ENCODE measurements at regions not wholly inside any gene's neighbourhood (a gene's known extent, or its start where the extent isn't known, plus 50 kb on each side); places are given as distances from the start of the nearest gene placed in this dataset.

GRCh38 chr6:56869346-56869745 lies 85.6 kb upstream of the BEND6 start:
- Histone ChIP-seq H3K36me3 (ENCODE audit: control insufficient read depth in 1 of 2, insufficient read depth in 2 of 2, low read length in 1 of 2) (no peaks in the 10 kb centered on the region), H3K4me3 (ENCODE audit: low read length in 2 of 2) (no peak overlapping the region), H3K4me1 (ENCODE audit: control insufficient read depth in 1 of 2, insufficient read depth in 2 of 2, low read length in 2 of 2) (no peaks in the 10 kb centered on the region), H3K27me3 (ENCODE audit: control insufficient read depth in 1 of 2, insufficient read depth in 2 of 2, low read length in 1 of 2) (no peaks in the 10 kb centered on the region), H3K9me3 (ENCODE audit: control insufficient read depth, low read length) (no peaks in the 10 kb centered on the region), H3K27ac (ENCODE audit: low read depth in 1 of 2, low read length in 2 of 2) (no peak overlapping the region)
- 82 to 92% methylated on average over 2 of the region's 2 CpGs for WGBS, 2 donors
- DNase-seq, result no peak
- intact Hi-C loops (cut with DNase I), result loop anchor here in 1 of 2 donors (10.0 kb wide), 1 partner anchor 505 kb away; no protein-coding TSS in a partner anchor
- no peak for ATAC-seq (ENCODE audit: low FRiP score)

DNA sequence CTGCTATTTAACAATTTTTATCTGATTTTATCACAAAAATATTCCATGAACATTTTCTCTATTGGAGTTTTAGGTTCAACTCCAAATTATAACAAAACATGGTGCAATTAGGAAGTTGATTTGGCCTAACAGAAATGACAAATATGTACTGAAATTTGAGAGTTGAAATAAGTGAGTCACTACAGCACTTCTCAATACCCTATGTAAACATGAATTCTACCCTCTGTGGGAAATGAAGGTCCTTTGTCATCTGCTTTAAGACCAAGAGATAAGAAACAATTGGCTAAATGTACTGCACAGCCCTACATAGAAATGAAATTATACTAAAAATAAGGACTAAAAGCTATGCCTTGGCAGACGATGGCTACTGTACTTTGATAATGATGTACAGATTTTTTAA lies 86.2 kb upstream of the BEND6 start:
- whole genome bisulfite sequencing, 2 donors, result 74 to 84% methylated on average over 1 of the region's 1 CpG
- no peak for ATAC-seq (ENCODE audit: low FRiP score)

DNA sequence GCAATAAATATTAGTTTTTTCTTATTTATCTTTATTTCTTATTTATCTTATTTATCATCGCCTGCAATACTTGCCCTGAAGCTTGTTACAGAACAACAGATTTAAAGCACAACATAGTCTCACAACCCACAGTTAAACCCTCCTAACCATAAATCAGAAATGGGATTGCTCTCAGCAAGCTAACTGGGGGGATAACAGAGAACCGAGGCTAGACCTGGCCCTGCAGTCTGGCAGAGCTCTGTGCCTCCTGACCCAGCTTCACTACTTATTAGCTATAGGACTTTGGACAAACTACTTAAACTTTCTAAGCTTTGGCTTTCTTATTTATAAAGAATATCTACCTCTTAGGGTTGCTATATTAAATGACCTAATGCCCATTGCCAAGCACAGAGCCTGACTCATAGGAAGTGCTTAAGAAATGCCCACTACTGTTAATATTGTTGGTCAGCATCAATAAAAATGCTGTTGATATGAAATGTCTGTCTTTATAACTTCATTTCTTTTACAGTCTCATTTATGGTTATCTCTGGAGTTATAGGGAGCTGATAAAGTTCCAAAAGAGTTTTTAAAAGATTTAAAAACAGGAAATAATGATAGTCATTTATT lies 87.9 kb upstream of the BEND6 start:
- ATAC-seq (ENCODE audit: low FRiP score), result no peak
- Histone ChIP-seq H3K27me3 (ENCODE audit: control insufficient read depth in 1 of 2, insufficient read depth in 2 of 2, low read length in 1 of 2) (no peaks in the 10 kb centered on the region), H3K4me1 (ENCODE audit: control insufficient read depth in 1 of 2, insufficient read depth in 2 of 2, low read length in 2 of 2) (peaks cover 0 to 4% of the 10 kb centered on the region in 2 donors), H3K27ac (ENCODE audit: low read depth in 1 of 2, low read length in 2 of 2) (no peak overlapping the region), H3K36me3 (ENCODE audit: control insufficient read depth in 1 of 2, insufficient read depth in 2 of 2, low read length in 1 of 2) (no peaks in the 10 kb centered on the region), H3K4me3 (ENCODE audit: low read length in 2 of 2) (no peak overlapping the region), H3K9me3 (ENCODE audit: control insufficient read depth, low read length) (no peaks in the 10 kb centered on the region)
- intact Hi-C loops (cut with DNase I), result loop anchor here in 1 of 2 donors (10.0 kb wide), 1 partner anchor 502 kb away; no protein-coding TSS in a partner anchor
- DNase-seq, result no peak
- 85 to 90% methylated on average over 2 of the region's 2 CpGs for WGBS, 2 donors

More for the DNA sequence above, 86.2 kb upstream of the BEND6 start:
- Histone ChIP-seq H3K36me3 (ENCODE audit: control insufficient read depth in 1 of 2, insufficient read depth in 2 of 2, low read length in 1 of 2) (no peaks in the 10 kb centered on the region), H3K9me3 (ENCODE audit: control insufficient read depth, low read length) (no peaks in the 10 kb centered on the region), H3K27me3 (ENCODE audit: control insufficient read depth in 1 of 2, insufficient read depth in 2 of 2, low read length in 1 of 2) (no peaks in the 10 kb centered on the region), H3K4me3 (ENCODE audit: low read length in 2 of 2) (no peak overlapping the region), H3K4me1 (ENCODE audit: control insufficient read depth in 1 of 2, insufficient read depth in 2 of 2, low read length in 2 of 2) (no peaks in the 10 kb centered on the region), H3K27ac (ENCODE audit: low read depth in 1 of 2, low read length in 2 of 2) (no peak overlapping the region)
- intact Hi-C loops (cut with DNase I), result loop anchor here in 1 of 2 donors (10.0 kb wide), 1 partner anchor 504 kb away; no protein-coding TSS in a partner anchor
- no peak for DNase-seq

DNA sequence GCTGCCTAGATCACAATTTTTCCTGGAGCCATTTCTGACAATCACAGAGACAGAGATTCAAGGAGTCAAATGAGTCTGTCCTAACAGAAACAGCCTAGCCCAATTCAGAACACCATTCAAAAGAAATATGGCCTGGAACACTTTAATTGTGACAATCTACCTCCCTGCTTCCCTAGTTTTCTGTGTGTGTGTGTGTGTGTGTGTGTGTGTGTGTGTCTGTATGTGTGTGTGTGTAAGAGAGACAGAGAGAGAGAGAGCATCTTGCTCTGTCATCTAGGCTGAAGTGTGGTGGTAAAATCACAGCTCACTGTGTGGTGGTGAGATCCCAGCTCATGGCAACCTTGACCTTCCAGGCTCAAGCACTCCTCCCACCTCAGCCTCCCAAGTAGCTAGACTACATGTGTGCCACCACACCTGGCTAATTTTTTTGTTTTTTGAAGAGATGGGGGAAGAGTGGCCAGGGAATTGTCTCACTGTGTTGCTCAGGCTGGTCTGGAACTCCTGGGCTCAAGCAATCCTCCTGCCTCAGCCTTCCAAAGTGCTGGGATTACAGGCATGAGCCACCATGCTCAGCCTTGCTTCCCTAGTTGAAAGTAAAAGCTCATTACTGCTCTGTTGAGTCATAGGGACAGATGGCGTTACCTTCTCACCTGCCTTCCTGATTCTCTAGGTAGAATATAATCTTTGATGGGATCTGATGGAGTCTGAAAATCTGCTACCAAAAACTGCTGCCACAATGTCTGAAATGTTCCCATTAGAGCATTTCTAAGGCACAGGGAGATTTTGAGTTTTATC lies 89.6 kb upstream of the BEND6 start:
- intact Hi-C loops (cut with DNase I), result loop anchor here in 1 of 2 donors (10.0 kb wide), 1 partner anchor 500 kb away; no protein-coding TSS in a partner anchor
- no peaks in the 10 kb centered on the region for H3K9me3 ChIP-seq (ENCODE audit: control insufficient read depth, low read length)
- ATAC-seq (ENCODE audit: low FRiP score) (no peak), DNase-seq (no peak)
- H3K4me3 ChIP-seq (ENCODE audit: low read length in 2 of 2), result no peak overlapping the region
- no peaks in the 10 kb centered on the region for H3K27me3 ChIP-seq (ENCODE audit: control insufficient read depth in 1 of 2, insufficient read depth in 2 of 2, low read length in 1 of 2)
- H3K4me1 ChIP-seq (ENCODE audit: control insufficient read depth in 1 of 2, insufficient read depth in 2 of 2, low read length in 2 of 2), result peaks cover 0 to 4% of the 10 kb centered on the region in 2 donors
- H3K36me3 ChIP-seq (ENCODE audit: control insufficient read depth in 1 of 2, insufficient read depth in 2 of 2, low read length in 1 of 2), result no peaks in the 10 kb centered on the region
- H3K27ac ChIP-seq (ENCODE audit: low read depth in 1 of 2, low read length in 2 of 2), result no peak overlapping the region
- 96 to 100% methylated on average over 1 of the region's 1 CpG for WGBS, 2 donors

GRCh38 chr6:56864171-56864616 lies 90.7 kb upstream of the BEND6 start:
- Histone ChIP-seq H3K27me3 (ENCODE audit: control insufficient read depth in 1 of 2, insufficient read depth in 2 of 2, low read length in 1 of 2) (no peaks in the 10 kb centered on the region), H3K4me1 (ENCODE audit: control insufficient read depth in 1 of 2, insufficient read depth in 2 of 2, low read length in 2 of 2) (peaks cover 0 to 4% of the 10 kb centered on the region in 2 donors), H3K36me3 (ENCODE audit: control insufficient read depth in 1 of 2, insufficient read depth in 2 of 2, low read length in 1 of 2) (no peaks in the 10 kb centered on the region), H3K27ac (ENCODE audit: low read depth in 1 of 2, low read length in 2 of 2) (no peak overlapping the region), H3K9me3 (ENCODE audit: control insufficient read depth, low read length) (no peaks in the 10 kb centered on the region), H3K4me3 (ENCODE audit: low read length in 2 of 2) (no peak overlapping the region)
- DNase-seq (no peak), ATAC-seq (ENCODE audit: low FRiP score) (no peak)
- intact Hi-C loops (cut with DNase I), result loop anchor here in 1 of 2 donors (10.0 kb wide), 1 partner anchor 499 kb away; no protein-coding TSS in a partner anchor
- 91 to 93% methylated on average over 1 of the region's 1 CpG for WGBS, 2 donors

GRCh38 chr6:56863366-56863765 lies 91.5 kb upstream of the BEND6 start:
- ATAC-seq (ENCODE audit: low FRiP score) (peak; percentile 66), DNase-seq (no peak)
- Histone ChIP-seq H3K4me3 (ENCODE audit: low read length in 2 of 2) (no peak overlapping the region), H3K27me3 (ENCODE audit: control insufficient read depth in 1 of 2, insufficient read depth in 2 of 2, low read length in 1 of 2) (no peaks in the 10 kb centered on the region), H3K9me3 (ENCODE audit: control insufficient read depth, low read length) (no peaks in the 10 kb centered on the region), H3K36me3 (ENCODE audit: control insufficient read depth in 1 of 2, insufficient read depth in 2 of 2, low read length in 1 of 2) (no peaks in the 10 kb centered on the region), H3K27ac (ENCODE audit: low read depth in 1 of 2, low read length in 2 of 2) (no peak overlapping the region), H3K4me1 (ENCODE audit: control insufficient read depth in 1 of 2, insufficient read depth in 2 of 2, low read length in 2 of 2) (peaks cover 0 to 4% of the 10 kb centered on the region in 2 donors)
- 0 to 4% methylated on average over 1 of the region's 1 CpG for WGBS, 2 donors
- intact Hi-C loops (cut with DNase I), result loop anchor here in 1 of 2 donors (10.0 kb wide), 1 partner anchor 499 kb away; no protein-coding TSS in a partner anchor

GRCh38 chr6:56862415-56863175 lies 92.3 kb upstream of the BEND6 start:
- WGBS, 2 donors, result 40 to 59% methylated on average over 3 of the region's 3 CpGs
- no peaks in the 10 kb centered on the region for H3K36me3 ChIP-seq (ENCODE audit: control insufficient read depth in 1 of 2, insufficient read depth in 2 of 2, low read length in 1 of 2)
- H3K27ac ChIP-seq (ENCODE audit: low read depth in 1 of 2, low read length in 2 of 2), result no peak overlapping the region
- peaks cover 0 to 4% of the 10 kb centered on the region in 2 donors for H3K4me1 ChIP-seq (ENCODE audit: control insufficient read depth in 1 of 2, insufficient read depth in 2 of 2, low read length in 2 of 2)
- H3K27me3 ChIP-seq (ENCODE audit: control insufficient read depth in 1 of 2, insufficient read depth in 2 of 2, low read length in 1 of 2), result no peaks in the 10 kb centered on the region
- H3K4me3 ChIP-seq (ENCODE audit: low read length in 2 of 2), result peak overlapping the region; percentile 9 to 32
- DNase-seq, result no peak
- no peaks in the 10 kb centered on the region for H3K9me3 ChIP-seq (ENCODE audit: control insufficient read depth, low read length)
- intact Hi-C loops (cut with DNase I), result loop anchor here in 1 of 2 donors (10.0 kb wide), 1 partner anchor 498 kb away; no protein-coding TSS in a partner anchor
- no peak for ATAC-seq (ENCODE audit: low FRiP score)

- DNase-seq (no peak), ATAC-seq (ENCODE audit: low FRiP score) (no peak)
- Histone ChIP-seq H3K27ac (ENCODE audit: low read depth in 1 of 2, low read length in 2 of 2) (no peak overlapping the region), H3K4me1 (ENCODE audit: control insufficient read depth in 1 of 2, insufficient read depth in 2 of 2, low read length in 2 of 2) (peaks cover 0 to 4% of the 10 kb centered on the region in 2 donors), H3K9me3 (ENCODE audit: control insufficient read depth, low read length) (no peaks in the 10 kb centered on the region), H3K27me3 (ENCODE audit: control insufficient read depth in 1 of 2, insufficient read depth in 2 of 2, low read length in 1 of 2) (no peaks in the 10 kb centered on the region), H3K36me3 (ENCODE audit: control insufficient read depth in 1 of 2, insufficient read depth in 2 of 2, low read length in 1 of 2) (no peaks in the 10 kb centered on the region), H3K4me3 (ENCODE audit: low read length in 2 of 2) (no peak overlapping the region)
- intact Hi-C loops (cut with DNase I), result loop anchor here in 1 of 2 donors (10.0 kb wide), 1 partner anchor 496 kb away; no protein-coding TSS in a partner anchor
- 44 to 48% methylated on average over 4 of the region's 4 CpGs for WGBS, 2 donors
These were observed 94.4 kb upstream of the BEND6 start for GRCh38 chr6:56860475-56860874.
